Common myeloid progenitor, CD34-positive (primary cell): ENCODE measurements at regions not wholly inside any gene's neighbourhood (a gene's known extent, or its start where the extent isn't known, plus 50 kb on each side); places are given as distances from the start of the nearest gene placed in this dataset.
"Not testable (repeated sequence)": the region's sequence is repeated elsewhere in the genome, so short reads cannot be mapped to it uniquely, and the experiment has no call there.

Source experiments
- CTCF ChIA-PET: fragments of 350-600 bp; sonication (Branson Sonifier 250); formaldehyde crosslinking; loops from one replicate; lab custom pipeline; 2021; ENCODE audit warnings: antibody characterized with exemption; lab: Charles Lee
- POLR2A ChIA-PET: fragments of 350-600 bp; sonication (Branson Sonifier 250); formaldehyde crosslinking; loops from one replicate; lab custom pipeline; 2021; ENCODE audit warnings: antibody characterized with exemption; lab: Charles Lee
- DNase-seq, 3 donors: peaks; one replicate each; pipeline versions ENCODE4 v3.0.0 to v3.0.0-alpha.2; 2013
- H3K27ac ChIP-seq, 2 experiments: 1 replicate in 1 of 2; 2 replicates in 1 of 2; pipeline ENCODE4 v1.7.0; 2013; ENCODE audit warnings: inconsistent platforms in 2 of 2, low read length in 2 of 2, mild to moderate bottlenecking in 2 of 2, low read depth in 1 of 2, moderate library complexity in 1 of 2; ENCODE audit not compliant: severe bottlenecking in 2 of 2, insufficient read depth in 1 of 2, poor library complexity in 1 of 2
- H3K27me3 ChIP-seq, 5 experiments: replicated peaks in 2 of 5; 1 replicate in 3 of 5; 2 replicates in 2 of 5; pipeline versions ENCODE4 v1.6.1 to v1.7.0; 2013; ENCODE audit warnings: low read length in 4 of 5, mild to moderate bottlenecking in 2 of 5, moderate library complexity in 2 of 5, inconsistent platforms in 1 of 5; ENCODE audit not compliant: insufficient read depth in 5 of 5, control insufficient read depth in 4 of 5
- H3K36me3 ChIP-seq, 4 experiments: 1 replicate in 2 of 4; 2 replicates in 2 of 4; pipeline versions ENCODE4 v1.6.1 to v1.7.0; 2013; ENCODE audit warnings: low read length in 3 of 4, control low read depth in 1 of 4, mild to moderate bottlenecking in 1 of 4; ENCODE audit not compliant: control insufficient read depth in 4 of 4, insufficient read depth in 4 of 4
- H3K4me1 ChIP-seq, 4 experiments: 1 replicate in 3 of 4; 2 replicates in 1 of 4; pipeline versions ENCODE4 v1.6.1 to v1.7.1; 2013; ENCODE audit warnings: low read length in 3 of 4, mild to moderate bottlenecking in 3 of 4, control low read depth in 1 of 4, inconsistent platforms in 1 of 4, moderate library complexity in 1 of 4; ENCODE audit not compliant: control insufficient read depth in 4 of 4, insufficient read depth in 4 of 4; ENCODE audit errors: control extremely low read depth in 1 of 4
- H3K4me3 ChIP-seq, 7 experiments: 1 replicate in 4 of 7; 2 replicates in 3 of 7; pipeline versions ENCODE4 v1.5.1 to v1.7.0; 2013; ENCODE audit warnings: mild to moderate bottlenecking in 7 of 7, low read length in 6 of 7, moderate library complexity in 6 of 7, inconsistent platforms in 2 of 7, low read depth in 2 of 7, control low read depth in 1 of 7; ENCODE audit not compliant: insufficient read depth in 4 of 7, control insufficient read depth in 1 of 7; ENCODE audit errors: extremely low read depth in 1 of 7
- H3K9me3 ChIP-seq, 5 experiments: 1 replicate in 4 of 5; 2 replicates in 1 of 5; pipeline versions ENCODE4 v1.6.1 to v1.7.1; 2013; ENCODE audit warnings: low read length in 4 of 5, mild to moderate bottlenecking in 2 of 5, inconsistent platforms in 1 of 5, low read depth in 1 of 5, moderate library complexity in 1 of 5; ENCODE audit not compliant: control insufficient read depth in 4 of 5, insufficient read depth in 2 of 5; ENCODE audit errors: control extremely low read depth in 1 of 5
- WGBS: methylation state at CpG from one replicate; pipeline ENCODE4 v1.1.5; 2013; ENCODE audit not compliant: insufficient coverage; 5-methylcytosine and 5-hydroxymethylcytosine counted together

DNA sequence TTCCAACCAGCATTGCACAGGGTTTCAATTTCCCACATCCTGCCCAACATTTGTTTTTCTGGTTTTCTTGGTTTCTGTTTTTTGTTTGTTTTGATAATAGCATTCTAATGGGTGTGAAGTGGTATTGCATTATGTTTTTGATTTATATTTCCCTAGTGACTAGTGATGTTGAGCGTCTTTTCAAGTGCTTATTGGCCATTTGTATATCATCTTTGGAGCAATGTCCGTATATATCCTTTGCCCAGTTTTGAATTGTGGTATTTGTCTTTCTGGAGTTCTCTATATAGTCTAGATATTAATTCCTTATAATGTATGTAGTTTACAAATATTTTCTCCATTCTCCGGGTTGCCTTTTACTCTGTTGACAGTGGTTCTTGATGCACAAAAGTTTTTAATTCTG, 2168.1 kb upstream of the DEFB115 start:
- WGBS, result no CpG with 5 or more reads among the region's 3 CpGs
- H3K27me3 ChIP-seq, POLR2A ChIA-PET, H3K4me3 ChIP-seq, H3K9me3 ChIP-seq, DNase-seq, H3K27ac ChIP-seq, H3K36me3 ChIP-seq, CTCF ChIA-PET, H3K4me1 ChIP-seq: not testable (repeated sequence)

DNA sequence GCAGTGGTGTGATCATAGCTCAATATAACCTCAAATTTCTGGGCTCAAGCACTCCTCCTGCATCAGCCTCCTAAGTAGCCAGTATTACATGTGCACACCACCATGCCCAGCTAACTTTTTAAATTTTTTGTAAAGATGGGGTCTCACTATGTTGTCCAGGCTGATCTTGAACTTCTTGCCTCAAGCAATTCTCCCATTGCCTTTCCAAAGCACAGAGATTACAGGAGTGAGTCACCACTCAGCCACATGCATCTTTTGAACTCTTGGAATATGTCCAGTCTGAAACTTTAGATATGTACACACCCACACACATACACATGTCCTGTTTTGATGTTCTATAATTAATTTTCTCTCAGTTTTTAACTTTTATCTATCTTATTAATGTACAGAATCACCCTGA, 2163.5 kb upstream of the DEFB115 start:
- DNase-seq, H3K27me3 ChIP-seq, POLR2A ChIA-PET, H3K27ac ChIP-seq, H3K4me1 ChIP-seq, CTCF ChIA-PET, H3K4me3 ChIP-seq, H3K36me3 ChIP-seq, H3K9me3 ChIP-seq: not testable (repeated sequence)

- H3K27ac ChIP-seq, CTCF ChIA-PET, H3K9me3 ChIP-seq, H3K4me1 ChIP-seq, H3K27me3 ChIP-seq, H3K4me3 ChIP-seq, POLR2A ChIA-PET, H3K36me3 ChIP-seq, DNase-seq: not testable (repeated sequence)
- WGBS, result no CpG with 5 or more reads among the region's 1 CpG
Measured at GRCh38 chr20:29096695-29097094, 2160.8 kb upstream of the DEFB115 start.

- DNase-seq, H3K27ac ChIP-seq, CTCF ChIA-PET, H3K4me1 ChIP-seq, POLR2A ChIA-PET, H3K4me3 ChIP-seq, H3K36me3 ChIP-seq, H3K27me3 ChIP-seq, H3K9me3 ChIP-seq: not testable (repeated sequence)
- WGBS, result 79% methylated on average over 4 of the region's 6 CpGs
Measured at GRCh38 chr20:29107884-29108283, 2149.6 kb upstream of the DEFB115 start.

DNA sequence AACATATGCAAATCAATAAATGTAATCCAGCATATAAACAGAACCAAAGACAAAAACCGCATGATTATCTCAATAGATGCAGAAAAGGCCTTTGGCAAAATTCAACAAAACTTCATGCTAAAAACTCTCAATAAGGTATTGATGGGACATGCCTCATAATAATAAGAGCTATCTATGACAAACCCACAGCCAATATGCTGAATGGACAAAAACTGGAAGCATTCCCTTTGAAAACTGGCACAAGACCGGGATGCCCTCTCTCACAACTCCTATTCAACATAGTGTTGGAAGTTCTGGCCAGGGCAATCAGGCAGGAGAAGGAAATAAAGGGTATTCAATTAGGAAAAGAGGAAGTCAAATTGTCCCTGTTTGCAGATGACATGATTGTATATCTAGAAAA, 2148.1 kb upstream of the DEFB115 start:
- DNase-seq, CTCF ChIA-PET, H3K4me1 ChIP-seq, POLR2A ChIA-PET, H3K27ac ChIP-seq, H3K9me3 ChIP-seq, H3K27me3 ChIP-seq, H3K4me3 ChIP-seq, H3K36me3 ChIP-seq: not testable (repeated sequence)
- WGBS, result no CpG with 5 or more reads among the region's 2 CpGs

DNA sequence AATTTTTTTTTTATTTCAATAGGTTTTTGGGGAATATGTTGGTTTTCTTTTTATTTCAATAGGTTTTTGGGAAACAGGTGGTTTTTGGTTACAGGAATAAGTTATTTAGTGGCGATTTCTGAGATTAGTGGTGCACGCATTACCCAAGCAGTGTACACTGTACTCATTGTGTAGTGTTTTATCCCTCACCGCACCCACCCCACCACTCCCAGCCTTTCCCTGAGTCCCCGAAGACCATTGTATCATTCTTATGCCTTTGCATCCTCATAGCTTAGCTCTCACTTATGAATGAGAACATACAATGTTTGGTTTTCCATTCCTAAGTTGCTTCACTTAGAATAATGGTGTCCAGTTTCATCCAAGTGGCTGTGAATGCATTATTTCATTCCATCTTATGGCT, 2142.4 kb upstream of the DEFB115 start:
- H3K27me3 ChIP-seq, H3K36me3 ChIP-seq, H3K4me3 ChIP-seq, CTCF ChIA-PET, DNase-seq, H3K27ac ChIP-seq, H3K4me1 ChIP-seq, POLR2A ChIA-PET, H3K9me3 ChIP-seq: not testable (repeated sequence)
- WGBS, result 67% methylated on average over 3 of the region's 4 CpGs

- CTCF ChIA-PET, result no interaction called here
- no peaks in the 10 kb centered on the region for H3K36me3 ChIP-seq
- POLR2A ChIA-PET, result no interaction called here
- no peaks in the 10 kb centered on the region for H3K4me1 ChIP-seq
- DNase-seq, result no peak
- H3K4me3 ChIP-seq, result no peak overlapping the region
- no peak overlapping the region for H3K27ac ChIP-seq
- 73% methylated on average over 7 of the region's 7 CpGs for WGBS
- H3K9me3 ChIP-seq, result peaks cover 0 to 18% (median 6%) of the 10 kb centered on the region in 5 experiments
- no peaks in the 10 kb centered on the region for H3K27me3 ChIP-seq
Measured at GRCh38 chr20:29119141-29119540, 2138.3 kb upstream of the DEFB115 start.
